ENCODE measurements at regions not wholly inside any gene's neighbourhood (a gene's known extent, or its start where the extent isn't known, plus 50 kb on each side); places are given as distances from the start of the nearest gene placed in this dataset.

DNA sequence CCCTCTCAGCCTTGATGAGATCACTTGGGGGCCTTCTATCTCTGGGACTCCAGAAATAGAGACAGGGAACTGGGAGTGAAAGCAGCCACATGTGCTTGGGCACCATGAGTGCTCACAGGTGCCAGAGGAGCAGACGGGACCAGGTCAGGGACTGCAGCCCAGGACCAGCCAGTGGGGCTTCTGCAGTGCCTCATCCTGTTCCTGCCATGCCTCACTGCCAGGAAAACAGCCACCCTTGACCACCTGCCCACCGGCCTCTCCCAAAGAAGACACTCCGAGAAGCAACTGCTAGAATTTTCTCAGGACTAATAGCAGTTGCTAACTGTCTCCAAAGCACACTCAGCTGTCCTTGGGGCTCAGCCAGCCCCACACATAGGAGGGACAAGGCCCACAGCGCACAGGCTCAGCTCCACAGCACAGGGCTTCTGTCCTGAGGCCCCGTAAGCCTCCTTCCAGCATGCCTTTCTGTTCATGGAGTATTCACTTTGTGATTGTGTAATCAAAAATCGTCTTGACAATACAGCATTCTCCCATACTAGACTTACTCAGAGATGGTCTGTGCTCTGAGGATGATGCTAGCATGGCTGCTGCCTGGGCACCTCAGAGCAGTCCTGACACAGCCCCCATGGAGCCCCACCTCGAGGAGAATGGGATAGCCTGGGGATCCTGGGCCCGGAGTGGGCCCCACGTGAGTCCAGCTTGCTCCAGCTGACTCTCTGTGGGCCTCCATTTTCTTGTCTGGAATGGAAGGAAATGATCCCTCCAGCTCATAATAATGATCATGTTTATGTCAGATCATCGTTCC, 115.7 kb upstream of the RET start (continued):
- TF ChIP-seq, protein P1, sequence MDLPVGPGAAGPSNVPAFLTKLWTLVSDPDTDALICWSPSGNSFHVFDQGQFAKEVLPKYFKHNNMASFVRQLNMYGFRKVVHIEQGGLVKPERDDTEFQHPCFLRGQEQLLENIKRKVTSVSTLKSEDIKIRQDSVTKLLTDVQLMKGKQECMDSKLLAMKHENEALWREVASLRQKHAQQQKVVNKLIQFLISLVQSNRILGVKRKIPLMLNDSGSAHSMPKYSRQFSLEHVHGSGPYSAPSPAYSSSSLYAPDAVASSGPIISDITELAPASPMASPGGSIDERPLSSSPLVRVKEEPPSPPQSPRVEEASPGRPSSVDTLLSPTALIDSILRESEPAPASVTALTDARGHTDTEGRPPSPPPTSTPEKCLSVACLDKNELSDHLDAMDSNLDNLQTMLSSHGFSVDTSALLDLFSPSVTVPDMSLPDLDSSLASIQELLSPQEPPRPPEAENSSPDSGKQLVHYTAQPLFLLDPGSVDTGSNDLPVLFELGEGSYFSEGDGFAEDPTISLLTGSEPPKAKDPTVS (IDR thresholded peaks at IDR 0.05; ENCODE audit: low read depth, low read length) = no peak

DNA sequence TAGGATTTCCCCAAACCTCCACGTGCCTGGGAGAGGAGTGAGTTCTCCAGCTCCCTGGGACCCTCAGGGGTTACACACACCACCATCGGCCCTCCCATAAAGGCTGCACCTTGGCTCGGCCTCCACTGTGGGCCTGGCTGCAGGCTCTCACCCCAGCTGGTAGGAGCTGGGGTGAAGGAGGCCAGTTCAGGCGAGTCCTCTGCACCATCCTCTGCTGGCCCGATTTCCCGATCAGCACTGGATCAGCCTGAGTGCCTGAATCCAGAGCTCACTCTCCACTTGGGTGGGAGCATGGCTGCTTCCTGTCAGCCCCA, 115.1 kb upstream of the RET start:
- 34% methylated on average over 6 of the region's 6 CpGs for WGBS (ENCODE audit: insufficient coverage, insufficient replicate concordance, low lambda C conversion rate, missing lambda C conversion rate)
- Histone ChIP-seq H2AFZ (ENCODE audit: control insufficient read depth, low read depth, low read length) (no peak overlapping the region), H3K79me2 (ENCODE audit: control insufficient read depth, insufficient read depth, low read length) (no peaks in the 10 kb centered on the region), H3K36me3 (ENCODE audit: control insufficient read depth in 2 of 2, insufficient read depth in 2 of 2, low read length in 1 of 2) (no peaks in the 10 kb centered on the region), H3K27ac (ENCODE audit: control insufficient read depth, insufficient read depth) (no peak overlapping the region), H3K4me2 (ENCODE audit: control insufficient read depth, insufficient read depth) (no peak overlapping the region), H3K9me3 (replicated peaks; ENCODE audit: control insufficient read depth, insufficient read depth, low read length) (no peaks in the 10 kb centered on the region), H3K4me3 (no peak overlapping the region), H3K4me1 (ENCODE audit: control insufficient read depth, insufficient read depth, low read length) (no peaks in the 10 kb centered on the region), H4K20me1 (ENCODE audit: control insufficient read depth, insufficient read depth) (no peaks in the 10 kb centered on the region), H3K27me3 (replicated peaks in 1 of 2; ENCODE audit: control insufficient read depth in 2 of 2, insufficient read depth in 2 of 2, low read length in 1 of 2) (no peaks in the 10 kb centered on the region; a peak in 1 of 4 replicates), H3K9ac (ENCODE audit: control insufficient read depth, insufficient read depth, low read length) (no peak overlapping the region)
- CTCF ChIA-PET = no interaction called here
- in situ Hi-C loops (cut with MboI) (no loop called here), intact Hi-C loops (cut with micrococcal nuclease; ENCODE audit: unreplicated experiment) (no loop called here)
- POLR2A ChIA-PET = no interaction called here
- TF ChIP-seq DPF2 (IDR thresholded peaks at IDR 0.05) = no peak
- no peak for TF ChIP-seq ZSCAN29 (IDR thresholded peaks at IDR 0.05)
- no peak for TF ChIP-seq CHD2 (IDR thresholded peaks at IDR 0.05; ENCODE audit: borderline replicate concordance, low read depth, low read length)
- no peak for TF ChIP-seq CEBPZ (IDR thresholded peaks at IDR 0.05; ENCODE audit: low read depth, low read length)
- no peak for TF ChIP-seq TCF7 (IDR thresholded peaks at IDR 0.05; ENCODE audit: borderline replicate concordance)
- TF ChIP-seq GABPA (IDR thresholded peaks at IDR 0.05; ENCODE audit: low read depth) = no peak
- TF ChIP-seq SUPT20H (IDR thresholded peaks at IDR 0.05; ENCODE audit: borderline replicate concordance, control insufficient read depth, low read depth, low read length) = no peak
- TF ChIP-seq, protein P2, sequence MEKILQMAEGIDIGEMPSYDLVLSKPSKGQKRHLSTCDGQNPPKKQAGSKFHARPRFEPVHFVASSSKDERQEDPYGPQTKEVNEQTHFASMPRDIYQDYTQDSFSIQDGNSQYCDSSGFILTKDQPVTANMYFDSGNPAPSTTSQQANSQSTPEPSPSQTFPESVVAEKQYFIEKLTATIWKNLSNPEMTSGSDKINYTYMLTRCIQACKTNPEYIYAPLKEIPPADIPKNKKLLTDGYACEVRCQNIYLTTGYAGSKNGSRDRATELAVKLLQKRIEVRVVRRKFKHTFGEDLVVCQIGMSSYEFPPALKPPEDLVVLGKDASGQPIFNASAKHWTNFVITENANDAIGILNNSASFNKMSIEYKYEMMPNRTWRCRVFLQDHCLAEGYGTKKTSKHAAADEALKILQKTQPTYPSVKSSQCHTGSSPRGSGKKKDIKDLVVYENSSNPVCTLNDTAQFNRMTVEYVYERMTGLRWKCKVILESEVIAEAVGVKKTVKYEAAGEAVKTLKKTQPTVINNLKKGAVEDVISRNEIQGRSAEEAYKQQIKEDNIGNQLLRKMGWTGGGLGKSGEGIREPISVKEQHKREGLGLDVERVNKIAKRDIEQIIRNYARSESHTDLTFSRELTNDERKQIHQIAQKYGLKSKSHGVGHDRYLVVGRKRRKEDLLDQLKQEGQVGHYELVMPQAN (conservative IDR thresholded peaks at IDR 0.05) = no peak
- TF ChIP-seq ZNF622 (IDR thresholded peaks at IDR 0.05) = no peak
- no peak for TF ChIP-seq CREB1 (IDR thresholded peaks at IDR 0.05; ENCODE audit: low read depth)
- DNase-seq (ENCODE audit: low read depth, low spot score) = no peak
- SMC1A ChIA-PET (ENCODE audit: uncharacterized antibody, unreplicated experiment) = no interaction called here
- BruUV-seq (replicated peaks) = no TSS peak
- RAD21 ChIA-PET (ENCODE audit: unreplicated experiment) = no interaction called here
- no peak for FAIRE-seq
- no peak for ATAC-seq

Measured in GM12878 (cell line).